Liver (tissue), 3 donors: ENCODE measurements at regions not wholly inside any gene's neighbourhood (a gene's known extent, or its start where the extent isn't known, plus 50 kb on each side); places are given as distances from the start of the nearest gene placed in this dataset.

Experiments used
- FOXA1 ChIP-seq: IDR thresholded peaks from 2 replicates; pipeline ENCODE4 v1.6.1; 2016; ENCODE audit warnings: antibody characterized with exemption
- GABPA ChIP-seq, 2 donors: IDR thresholded peaks in 1 of 2; conservative IDR thresholded peaks in 1 of 2; 2 replicates each; pipeline ENCODE4 v1.6.1; 2016; ENCODE audit warnings: antibody characterized with exemption in 2 of 2, mild to moderate bottlenecking in 1 of 2, moderate library complexity in 1 of 2
- HNF4A ChIP-seq, 2 donors: conservative IDR thresholded peaks; 2 replicates each; pipeline ENCODE4 v1.6.1; 2016; ENCODE audit warnings: antibody characterized with exemption in 2 of 2, mild to moderate bottlenecking in 2 of 2
- SP1 ChIP-seq: IDR thresholded peaks from 2 replicates; pipeline ENCODE4 v1.6.1; 2018; ENCODE audit warnings: antibody characterized with exemption, mild to moderate bottlenecking
- TAF1 ChIP-seq: conservative IDR thresholded peaks from 2 replicates; pipeline ENCODE4 v1.6.1; 2016; ENCODE audit warnings: antibody characterized with exemption, mild to moderate bottlenecking
- YY1 ChIP-seq: IDR thresholded peaks from 2 replicates; pipeline ENCODE4 v1.6.1; 2016; ENCODE audit warnings: antibody characterized with exemption, mild to moderate bottlenecking
- TF ChIP-seq, protein P1 (sequence below): fragments of 150-350 bp; IDR thresholded peaks from 2 replicates; pipeline ENCODE4 v1.5.1; 2017; ENCODE audit warnings: improper control_type of control experiment, low read depth, low read length; ENCODE audit not compliant: missing input control
- TF ChIP-seq, protein P2 (sequence below): IDR thresholded peaks from 2 replicates; pipeline ENCODE4 v1.6.1; 2016; ENCODE audit warnings: antibody characterized with exemption
- TF ChIP-seq, protein P3 (sequence below): IDR thresholded peaks from 2 replicates; pipeline ENCODE4 v1.6.1; 2016; ENCODE audit warnings: antibody characterized with exemption
- TF ChIP-seq, protein P4 (sequence below): IDR thresholded peaks from 2 replicates; pipeline ENCODE4 v1.6.1; 2016; ENCODE audit warnings: antibody characterized with exemption, mild to moderate bottlenecking
- donor health status: healthy.
- donor health status: healthy.

DNA sequence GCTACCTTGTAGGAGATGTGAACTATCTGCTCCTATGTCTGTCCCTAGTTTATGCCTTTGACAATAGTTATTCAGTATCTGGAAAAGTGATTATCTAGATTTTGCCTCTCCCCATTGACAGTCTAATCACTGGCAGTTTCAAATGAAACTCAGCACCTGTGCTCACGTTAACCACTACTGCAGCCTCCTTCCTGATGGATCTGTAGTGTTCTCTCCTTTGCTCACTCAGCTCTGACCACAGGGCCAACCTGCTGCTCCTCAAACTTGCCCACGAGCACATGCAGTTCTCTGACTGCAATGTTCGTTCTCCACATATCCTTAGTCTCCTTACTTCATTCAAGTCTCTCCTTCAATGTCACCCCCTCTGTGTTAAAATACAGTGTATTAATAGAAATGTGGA lies 230.1 kb downstream of the NHLRC3 start:
- TF ChIP-seq, protein P1, sequence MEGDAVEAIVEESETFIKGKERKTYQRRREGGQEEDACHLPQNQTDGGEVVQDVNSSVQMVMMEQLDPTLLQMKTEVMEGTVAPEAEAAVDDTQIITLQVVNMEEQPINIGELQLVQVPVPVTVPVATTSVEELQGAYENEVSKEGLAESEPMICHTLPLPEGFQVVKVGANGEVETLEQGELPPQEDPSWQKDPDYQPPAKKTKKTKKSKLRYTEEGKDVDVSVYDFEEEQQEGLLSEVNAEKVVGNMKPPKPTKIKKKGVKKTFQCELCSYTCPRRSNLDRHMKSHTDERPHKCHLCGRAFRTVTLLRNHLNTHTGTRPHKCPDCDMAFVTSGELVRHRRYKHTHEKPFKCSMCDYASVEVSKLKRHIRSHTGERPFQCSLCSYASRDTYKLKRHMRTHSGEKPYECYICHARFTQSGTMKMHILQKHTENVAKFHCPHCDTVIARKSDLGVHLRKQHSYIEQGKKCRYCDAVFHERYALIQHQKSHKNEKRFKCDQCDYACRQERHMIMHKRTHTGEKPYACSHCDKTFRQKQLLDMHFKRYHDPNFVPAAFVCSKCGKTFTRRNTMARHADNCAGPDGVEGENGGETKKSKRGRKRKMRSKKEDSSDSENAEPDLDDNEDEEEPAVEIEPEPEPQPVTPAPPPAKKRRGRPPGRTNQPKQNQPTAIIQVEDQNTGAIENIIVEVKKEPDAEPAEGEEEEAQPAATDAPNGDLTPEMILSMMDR: no peak
- TF ChIP-seq, protein P2, sequence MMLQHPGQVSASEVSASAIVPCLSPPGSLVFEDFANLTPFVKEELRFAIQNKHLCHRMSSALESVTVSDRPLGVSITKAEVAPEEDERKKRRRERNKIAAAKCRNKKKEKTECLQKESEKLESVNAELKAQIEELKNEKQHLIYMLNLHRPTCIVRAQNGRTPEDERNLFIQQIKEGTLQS: no peak
- TF ChIP-seq, protein P3, sequence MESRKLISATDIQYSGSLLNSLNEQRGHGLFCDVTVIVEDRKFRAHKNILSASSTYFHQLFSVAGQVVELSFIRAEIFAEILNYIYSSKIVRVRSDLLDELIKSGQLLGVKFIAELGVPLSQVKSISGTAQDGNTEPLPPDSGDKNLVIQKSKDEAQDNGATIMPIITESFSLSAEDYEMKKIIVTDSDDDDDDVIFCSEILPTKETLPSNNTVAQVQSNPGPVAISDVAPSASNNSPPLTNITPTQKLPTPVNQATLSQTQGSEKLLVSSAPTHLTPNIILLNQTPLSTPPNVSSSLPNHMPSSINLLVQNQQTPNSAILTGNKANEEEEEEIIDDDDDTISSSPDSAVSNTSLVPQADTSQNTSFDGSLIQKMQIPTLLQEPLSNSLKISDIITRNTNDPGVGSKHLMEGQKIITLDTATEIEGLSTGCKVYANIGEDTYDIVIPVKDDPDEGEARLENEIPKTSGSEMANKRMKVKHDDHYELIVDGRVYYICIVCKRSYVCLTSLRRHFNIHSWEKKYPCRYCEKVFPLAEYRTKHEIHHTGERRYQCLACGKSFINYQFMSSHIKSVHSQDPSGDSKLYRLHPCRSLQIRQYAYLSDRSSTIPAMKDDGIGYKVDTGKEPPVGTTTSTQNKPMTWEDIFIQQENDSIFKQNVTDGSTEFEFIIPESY: no peak
- TF ChIP-seq SP1 (no peak), TAF1 (no peak), GABPA (IDR thresholded peaks at IDR 0.05 in 1 of 2, conservative IDR thresholded peaks at IDR 0.05 in 1 of 2) (no peak), YY1 (no peak), FOXA1 (no peak), HNF4A (conservative IDR thresholded peaks at IDR 0.05) (no peak)
- TF ChIP-seq, protein P4, sequence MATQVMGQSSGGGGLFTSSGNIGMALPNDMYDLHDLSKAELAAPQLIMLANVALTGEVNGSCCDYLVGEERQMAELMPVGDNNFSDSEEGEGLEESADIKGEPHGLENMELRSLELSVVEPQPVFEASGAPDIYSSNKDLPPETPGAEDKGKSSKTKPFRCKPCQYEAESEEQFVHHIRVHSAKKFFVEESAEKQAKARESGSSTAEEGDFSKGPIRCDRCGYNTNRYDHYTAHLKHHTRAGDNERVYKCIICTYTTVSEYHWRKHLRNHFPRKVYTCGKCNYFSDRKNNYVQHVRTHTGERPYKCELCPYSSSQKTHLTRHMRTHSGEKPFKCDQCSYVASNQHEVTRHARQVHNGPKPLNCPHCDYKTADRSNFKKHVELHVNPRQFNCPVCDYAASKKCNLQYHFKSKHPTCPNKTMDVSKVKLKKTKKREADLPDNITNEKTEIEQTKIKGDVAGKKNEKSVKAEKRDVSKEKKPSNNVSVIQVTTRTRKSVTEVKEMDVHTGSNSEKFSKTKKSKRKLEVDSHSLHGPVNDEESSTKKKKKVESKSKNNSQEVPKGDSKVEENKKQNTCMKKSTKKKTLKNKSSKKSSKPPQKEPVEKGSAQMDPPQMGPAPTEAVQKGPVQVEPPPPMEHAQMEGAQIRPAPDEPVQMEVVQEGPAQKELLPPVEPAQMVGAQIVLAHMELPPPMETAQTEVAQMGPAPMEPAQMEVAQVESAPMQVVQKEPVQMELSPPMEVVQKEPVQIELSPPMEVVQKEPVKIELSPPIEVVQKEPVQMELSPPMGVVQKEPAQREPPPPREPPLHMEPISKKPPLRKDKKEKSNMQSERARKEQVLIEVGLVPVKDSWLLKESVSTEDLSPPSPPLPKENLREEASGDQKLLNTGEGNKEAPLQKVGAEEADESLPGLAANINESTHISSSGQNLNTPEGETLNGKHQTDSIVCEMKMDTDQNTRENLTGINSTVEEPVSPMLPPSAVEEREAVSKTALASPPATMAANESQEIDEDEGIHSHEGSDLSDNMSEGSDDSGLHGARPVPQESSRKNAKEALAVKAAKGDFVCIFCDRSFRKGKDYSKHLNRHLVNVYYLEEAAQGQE: no peak
